DND-41 (cell line): ENCODE measurements at regions not wholly inside any gene's neighbourhood (a gene's known extent, or its start where the extent isn't known, plus 50 kb on each side); places are given as distances from the start of the nearest gene placed in this dataset.
A peak's percentile ranks its signal among the peaks of the same experiment; 100 is the strongest.

Experiments
- ATAC-seq: fragments of 200-7000 bp; cut with Tn5 transposase; 3 replicates; pipeline ENCODE4 v1.9.1; 2021; ENCODE audit warnings: low read depth; ENCODE audit not compliant: insufficient read depth
- DNase-seq: peaks from one replicate; pipeline ENCODE4 v3.0.0-alpha.2; 2020
- H2AFZ ChIP-seq: 2 replicates; pipeline ENCODE4 v1.6.0; 2012; ENCODE audit warnings: low read depth, low read length
- H3K27ac ChIP-seq: 2 replicates; pipeline ENCODE4 v1.5.1; 2012; ENCODE audit warnings: low read length, inconsistent platforms
- H3K27me3 ChIP-seq: fragments of 200-600 bp; sonication (generic); 2 replicates; pipeline ENCODE4 v1.6.0; 2012; ENCODE audit warnings: low read length, mild to moderate bottlenecking, inconsistent platforms; ENCODE audit not compliant: insufficient read depth, poor library complexity
- H3K36me3 ChIP-seq: 2 replicates; pipeline ENCODE4 v1.5.1; 2012; ENCODE audit warnings: low read length, inconsistent platforms; ENCODE audit not compliant: insufficient read depth
- H3K4me1 ChIP-seq: 2 replicates; pipeline ENCODE4 v1.5.1; 2012; ENCODE audit warnings: mild to moderate bottlenecking, low read length; ENCODE audit not compliant: insufficient read depth
- H3K4me2 ChIP-seq: 2 replicates; pipeline ENCODE4 v1.6.0; 2012; ENCODE audit warnings: mild to moderate bottlenecking, moderate library complexity, low read length, inconsistent platforms; ENCODE audit not compliant: insufficient read depth
- H3K4me3 ChIP-seq, 2 experiments: fragments of 200-600 bp in 1 of 2; shearing (Covaris generic) in 1 of 2; 2 replicates each; pipeline ENCODE4 v1.5.1; 2012 to 2016; ENCODE audit warnings: inconsistent platforms in 2 of 2, low read length in 2 of 2, mild to moderate bottlenecking in 2 of 2, low read depth in 1 of 2, moderate library complexity in 1 of 2
- H3K79me2 ChIP-seq: 2 replicates; pipeline ENCODE4 v1.6.0; 2012; ENCODE audit warnings: low read length, inconsistent platforms; ENCODE audit not compliant: insufficient read depth
- H3K9ac ChIP-seq: 2 replicates; pipeline ENCODE4 v1.6.0; 2012; ENCODE audit warnings: low read depth, mild to moderate bottlenecking, inconsistent platforms, low read length, moderate library complexity
- H3K9me3 ChIP-seq: 2 replicates; pipeline ENCODE4 v1.5.1; 2012; ENCODE audit warnings: low read length, moderate library complexity, mild to moderate bottlenecking, inconsistent platforms; ENCODE audit not compliant: insufficient read depth, severe bottlenecking
- H4K20me1 ChIP-seq: 2 replicates; pipeline ENCODE4 v1.6.0; 2012; ENCODE audit warnings: low read length; ENCODE audit not compliant: insufficient read depth
- CTCF ChIP-seq: IDR thresholded peaks from 2 replicates; pipeline ENCODE4 v1.5.1; 2012; ENCODE audit warnings: borderline replicate concordance, low read length, moderate library complexity, mild to moderate bottlenecking; ENCODE audit not compliant: poor library complexity, severe bottlenecking; ENCODE audit errors: extremely low read depth
- EZH2 ChIP-seq: IDR thresholded peaks from 3 replicates; pipeline ENCODE4 v1.6.1; 2012; ENCODE audit warnings: borderline replicate concordance, low read depth, mild to moderate bottlenecking, moderate library complexity, low read length, inconsistent platforms; ENCODE audit not compliant: severe bottlenecking

- no peak overlapping the region for H3K4me3 ChIP-seq
- DNase-seq (no peak), ATAC-seq (no peak)
- no peak overlapping the region for H3K27ac ChIP-seq
- H3K27me3 ChIP-seq: no peaks in the 10 kb centered on the region
- no peak overlapping the region for H3K9ac ChIP-seq
- H3K4me2 ChIP-seq: no peak overlapping the region
- H3K36me3 ChIP-seq: no peaks in the 10 kb centered on the region
- no peaks in the 10 kb centered on the region for H3K9me3 ChIP-seq
- no peak overlapping the region for H2AFZ ChIP-seq
- no peaks in the 10 kb centered on the region for H3K4me1 ChIP-seq
- no peaks in the 10 kb centered on the region for H3K79me2 ChIP-seq
- H4K20me1 ChIP-seq: no peaks in the 10 kb centered on the region
- TF ChIP-seq CTCF (no peak), EZH2 (no peak)
Measured at GRCh38 chr9:79962836-79963235, 391.1 kb downstream of the TLE4 start.

GRCh38 chr9:79962150-79962549 lies 390.4 kb downstream of the TLE4 start:
- Histone ChIP-seq H4K20me1 (no peaks in the 10 kb centered on the region), H3K27me3 (no peaks in the 10 kb centered on the region), H3K79me2 (no peaks in the 10 kb centered on the region), H3K36me3 (no peaks in the 10 kb centered on the region), H3K9ac (no peak overlapping the region), H3K9me3 (no peaks in the 10 kb centered on the region), H3K4me2 (no peak overlapping the region), H3K4me1 (no peaks in the 10 kb centered on the region), H3K4me3 (no peak overlapping the region), H2AFZ (no peak overlapping the region; the same call in 1 of the 2 replicates), H3K27ac (no peak overlapping the region)
- no peak for ATAC-seq
- TF ChIP-seq CTCF (no peak), EZH2 (no peak)
- no peak for DNase-seq

GRCh38 chr9:79955300-79955699 lies 383.5 kb downstream of the TLE4 start:
- Histone ChIP-seq H3K36me3 (no peaks in the 10 kb centered on the region), H3K4me3 (no peak overlapping the region), H3K9me3 (no peaks in the 10 kb centered on the region), H3K79me2 (no peaks in the 10 kb centered on the region), H3K4me2 (no peak overlapping the region), H3K9ac (no peak overlapping the region), H3K27ac (no peak overlapping the region), H3K4me1 (no peaks in the 10 kb centered on the region), H2AFZ (no peak overlapping the region), H3K27me3 (no peaks in the 10 kb centered on the region), H4K20me1 (no peaks in the 10 kb centered on the region)
- no peak for ATAC-seq
- peak; percentile 14 for DNase-seq
- TF ChIP-seq CTCF (peak; percentile 36), EZH2 (no peak)

GRCh38 chr9:79953908-79954307 lies 382.1 kb downstream of the TLE4 start:
- H3K9me3 ChIP-seq: no peaks in the 10 kb centered on the region
- no peak for TF ChIP-seq EZH2
- no peak for TF ChIP-seq CTCF
- H2AFZ ChIP-seq: no peak overlapping the region
- no peaks in the 10 kb centered on the region for H3K27me3 ChIP-seq
- H3K9ac ChIP-seq: no peak overlapping the region
- no peak for DNase-seq
- no peak for ATAC-seq
- no peaks in the 10 kb centered on the region for H3K79me2 ChIP-seq
- H3K4me3 ChIP-seq: no peak overlapping the region
- H3K4me1 ChIP-seq: no peaks in the 10 kb centered on the region
- no peaks in the 10 kb centered on the region for H3K36me3 ChIP-seq
- no peak overlapping the region for H3K4me2 ChIP-seq
- H3K27ac ChIP-seq: no peak overlapping the region
- no peaks in the 10 kb centered on the region for H4K20me1 ChIP-seq
